DOHH2 (cell line): ENCODE measurements at regions not wholly inside any gene's neighbourhood (a gene's known extent, or its start where the extent isn't known, plus 50 kb on each side); places are given as distances from the start of the nearest gene placed in this dataset.
"Not testable (repeated sequence)": the region's sequence is repeated elsewhere in the genome, so short reads cannot be mapped to it uniquely, and the experiment has no call there.

ENCODE experiments used
- H3F3A ChIP-seq: fragments of 200-600 bp; sonication (generic), shearing (Covaris generic); 2 replicates; pipeline ENCODE4 v1.6.0; 2016; ENCODE audit warnings: antibody characterized with exemption, mild to moderate bottlenecking; ENCODE audit not compliant: control insufficient read depth, insufficient read depth
- H3K27ac ChIP-seq: fragments of 200-600 bp; sonication (generic); 2 replicates; pipeline ENCODE4 v1.5.1; 2014; ENCODE audit warnings: low read depth, mild to moderate bottlenecking, low read length, moderate library complexity
- H3K27me3 ChIP-seq: fragments of 200-600 bp; sonication (generic); 2 replicates; pipeline ENCODE4 v1.6.1; 2014; ENCODE audit warnings: mild to moderate bottlenecking, low read length, mixed read lengths; ENCODE audit not compliant: control insufficient read depth
- H3K36me3 ChIP-seq: fragments of 200-600 bp; sonication (generic); 2 replicates; pipeline ENCODE4 v1.6.1; 2014; ENCODE audit warnings: mild to moderate bottlenecking, low read length, moderate library complexity, mixed read lengths; ENCODE audit not compliant: control insufficient read depth
- H3K4me1 ChIP-seq: fragments of 200-600 bp; sonication (generic); 2 replicates; pipeline ENCODE4 v1.6.1; 2014; ENCODE audit warnings: mild to moderate bottlenecking, low read length, mixed read lengths; ENCODE audit not compliant: control insufficient read depth
- H3K4me2 ChIP-seq: fragments of 200-600 bp; sonication (generic); 2 replicates; pipeline ENCODE4 v1.6.0; 2014; ENCODE audit warnings: mild to moderate bottlenecking, low read length, moderate library complexity
- H3K4me3 ChIP-seq: fragments of 200-600 bp; sonication (generic); 2 replicates; pipeline ENCODE4 v1.5.1; 2014; ENCODE audit warnings: mild to moderate bottlenecking, low read length, mixed read lengths
- H3K79me2 ChIP-seq: fragments of 200-600 bp; sonication (generic); 2 replicates; pipeline ENCODE4 v1.6.1; 2014; ENCODE audit warnings: mild to moderate bottlenecking, low read length, mixed read lengths; ENCODE audit not compliant: control insufficient read depth
- H3K9me2 ChIP-seq: fragments of 200-600 bp; sonication (generic); replicated peaks from 2 replicates; pipeline ENCODE4 v1.6.1; 2014; ENCODE audit warnings: mild to moderate bottlenecking, low read length, mixed read lengths; ENCODE audit not compliant: control insufficient read depth
- H3K9me3 ChIP-seq: fragments of 200-600 bp; sonication (generic); 2 replicates; pipeline ENCODE4 v1.6.1; 2014; ENCODE audit warnings: antibody characterized with exemption, low read length, mixed read lengths; ENCODE audit not compliant: control insufficient read depth, insufficient read depth
- H4K20me1 ChIP-seq: fragments of 200-600 bp; sonication (generic); 2 replicates; pipeline ENCODE4 v1.6.0; 2014; ENCODE audit warnings: low read depth, mild to moderate bottlenecking, antibody characterized with exemption, low read length, moderate library complexity; ENCODE audit not compliant: control insufficient read depth, insufficient read depth
- EZH2phosphoT487 ChIP-seq: fragments of 200-600 bp; sonication (generic); IDR thresholded peaks from 2 replicates; pipeline ENCODE4 v1.6.1; 2017; ENCODE audit warnings: borderline replicate concordance, mild to moderate bottlenecking, antibody characterized with exemption, low read length, moderate library complexity, mixed read lengths
- TF ChIP-seq, protein P1 (sequence below): fragments of 200-600 bp; sonication (generic); IDR thresholded peaks from one replicate; pipeline ENCODE4 v1.5.1; 2014; ENCODE audit warnings: antibody characterized with exemption, mild to moderate bottlenecking, low read depth, low read length; ENCODE audit not compliant: poor library complexity, severe bottlenecking

DNA sequence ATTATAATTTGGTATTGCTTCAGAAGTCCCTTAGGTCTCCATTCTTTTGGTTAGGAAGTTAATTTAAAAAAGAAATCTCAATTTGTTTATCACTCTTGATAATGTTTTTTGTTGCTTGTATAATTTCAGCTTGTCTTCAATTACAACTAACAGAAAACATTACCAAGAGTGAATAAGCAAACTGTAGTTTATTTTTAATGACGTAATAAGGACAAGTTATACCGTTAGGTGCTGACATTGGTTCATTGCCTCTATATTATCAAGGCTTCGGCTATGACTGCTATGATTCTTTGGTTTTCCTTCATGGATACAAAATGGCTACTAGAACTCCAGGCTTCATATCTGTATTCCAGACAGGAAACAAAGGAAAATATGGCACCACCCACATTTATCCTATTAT lies 220.6 kb downstream of the PTGER3 start:
- Histone ChIP-seq H3K27me3 (no peaks in the 10 kb centered on the region), H3K9me3 (no peaks in the 10 kb centered on the region), H3K4me2 (no peak overlapping the region), H3K79me2 (no peaks in the 10 kb centered on the region), H3K9me2 (no peaks in the 10 kb centered on the region), H3K36me3 (no peaks in the 10 kb centered on the region), H3K4me3 (no peak overlapping the region), H3K27ac (no peak overlapping the region), H3K4me1 (no peaks in the 10 kb centered on the region), H4K20me1 (no peaks in the 10 kb centered on the region), H3F3A (no peaks in the 10 kb centered on the region)
- TF ChIP-seq, protein P1, sequence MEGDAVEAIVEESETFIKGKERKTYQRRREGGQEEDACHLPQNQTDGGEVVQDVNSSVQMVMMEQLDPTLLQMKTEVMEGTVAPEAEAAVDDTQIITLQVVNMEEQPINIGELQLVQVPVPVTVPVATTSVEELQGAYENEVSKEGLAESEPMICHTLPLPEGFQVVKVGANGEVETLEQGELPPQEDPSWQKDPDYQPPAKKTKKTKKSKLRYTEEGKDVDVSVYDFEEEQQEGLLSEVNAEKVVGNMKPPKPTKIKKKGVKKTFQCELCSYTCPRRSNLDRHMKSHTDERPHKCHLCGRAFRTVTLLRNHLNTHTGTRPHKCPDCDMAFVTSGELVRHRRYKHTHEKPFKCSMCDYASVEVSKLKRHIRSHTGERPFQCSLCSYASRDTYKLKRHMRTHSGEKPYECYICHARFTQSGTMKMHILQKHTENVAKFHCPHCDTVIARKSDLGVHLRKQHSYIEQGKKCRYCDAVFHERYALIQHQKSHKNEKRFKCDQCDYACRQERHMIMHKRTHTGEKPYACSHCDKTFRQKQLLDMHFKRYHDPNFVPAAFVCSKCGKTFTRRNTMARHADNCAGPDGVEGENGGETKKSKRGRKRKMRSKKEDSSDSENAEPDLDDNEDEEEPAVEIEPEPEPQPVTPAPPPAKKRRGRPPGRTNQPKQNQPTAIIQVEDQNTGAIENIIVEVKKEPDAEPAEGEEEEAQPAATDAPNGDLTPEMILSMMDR = no peak
- no peak for TF ChIP-seq EZH2phosphoT487

GRCh38 chr1:70828177-70828576 lies 219.4 kb downstream of the PTGER3 start:
- Histone ChIP-seq H4K20me1 (no peaks in the 10 kb centered on the region), H3F3A (no peaks in the 10 kb centered on the region), H3K27ac (no peak overlapping the region)

GRCh38 chr1:70834365-70834764 lies 213.3 kb downstream of the PTGER3 start:
- not testable (repeated sequence) for H3K27ac ChIP-seq, H3K27me3 ChIP-seq, H3K4me1 ChIP-seq

More at GRCh38 chr1:70828177-70828576, 219.4 kb downstream of the PTGER3 start:
- Histone ChIP-seq H3K9me2 (no peaks in the 10 kb centered on the region), H3K79me2 (no peaks in the 10 kb centered on the region), H3K4me1 (no peaks in the 10 kb centered on the region), H3K4me3 (no peak overlapping the region), H3K36me3 (no peaks in the 10 kb centered on the region), H3K27me3 (no peaks in the 10 kb centered on the region), H3K4me2 (no peak overlapping the region), H3K9me3 (no peaks in the 10 kb centered on the region)
- TF ChIP-seq EZH2phosphoT487 = no peak
- TF ChIP-seq, protein P1 = no peak

DNA sequence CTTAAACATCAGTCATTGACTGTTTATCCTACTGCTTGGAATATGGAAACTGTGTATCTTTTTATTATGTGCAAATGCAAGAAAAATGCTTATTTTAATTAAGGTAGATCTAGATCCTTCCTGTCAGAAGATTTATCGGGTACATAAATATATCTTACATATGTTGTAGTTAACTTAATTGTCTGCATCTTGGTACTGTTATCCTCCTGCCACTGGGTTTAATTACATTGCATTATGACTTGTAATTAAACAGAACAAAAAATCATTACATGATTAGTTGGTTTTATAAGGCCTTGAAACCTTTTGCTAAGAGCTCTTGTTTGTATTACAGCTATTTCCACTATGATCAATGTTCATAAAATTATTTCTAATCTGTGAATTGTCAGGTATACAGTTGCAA lies 211.2 kb downstream of the PTGER3 start:
- TF ChIP-seq, protein P1 = no peak
- no peak for TF ChIP-seq EZH2phosphoT487
- no peaks in the 10 kb centered on the region for H3K36me3 ChIP-seq
- H3K9me2 ChIP-seq = no peaks in the 10 kb centered on the region
- no peaks in the 10 kb centered on the region for H3K27me3 ChIP-seq
- H3F3A ChIP-seq = no peaks in the 10 kb centered on the region
- no peaks in the 10 kb centered on the region for H3K79me2 ChIP-seq
- no peak overlapping the region for H3K27ac ChIP-seq
- no peaks in the 10 kb centered on the region for H3K4me1 ChIP-seq
- H3K4me3 ChIP-seq = no peak overlapping the region
- H3K9me3 ChIP-seq = no peaks in the 10 kb centered on the region
- H3K4me2 ChIP-seq = no peak overlapping the region
- no peaks in the 10 kb centered on the region for H4K20me1 ChIP-seq

More at GRCh38 chr1:70834365-70834764, 213.3 kb downstream of the PTGER3 start:
- not testable (repeated sequence) for H3K4me2 ChIP-seq, H4K20me1 ChIP-seq, H3K9me3 ChIP-seq, H3K36me3 ChIP-seq, H3K79me2 ChIP-seq, H3K4me3 ChIP-seq, H3K9me2 ChIP-seq, H3F3A ChIP-seq
